GM20000 (cell line): ENCODE measurements at regions not wholly inside any gene's neighbourhood (a gene's known extent, or its start where the extent isn't known, plus 50 kb on each side); places are given as distances from the start of the nearest gene placed in this dataset.
A peak's percentile ranks its signal among the peaks of the same experiment; 100 is the strongest.

Experiments used
- DNase-seq: peaks from one replicate; pipeline ENCODE4 v3.0.0; 2012; ENCODE audit warnings: low spot score
- CTCF ChIP-seq: IDR thresholded peaks from 2 replicates; pipeline ENCODE4 v1.5.1; 2012; ENCODE audit warnings: mild to moderate bottlenecking, control low read depth; ENCODE audit errors: extremely low read depth, missing control alignments

DNA sequence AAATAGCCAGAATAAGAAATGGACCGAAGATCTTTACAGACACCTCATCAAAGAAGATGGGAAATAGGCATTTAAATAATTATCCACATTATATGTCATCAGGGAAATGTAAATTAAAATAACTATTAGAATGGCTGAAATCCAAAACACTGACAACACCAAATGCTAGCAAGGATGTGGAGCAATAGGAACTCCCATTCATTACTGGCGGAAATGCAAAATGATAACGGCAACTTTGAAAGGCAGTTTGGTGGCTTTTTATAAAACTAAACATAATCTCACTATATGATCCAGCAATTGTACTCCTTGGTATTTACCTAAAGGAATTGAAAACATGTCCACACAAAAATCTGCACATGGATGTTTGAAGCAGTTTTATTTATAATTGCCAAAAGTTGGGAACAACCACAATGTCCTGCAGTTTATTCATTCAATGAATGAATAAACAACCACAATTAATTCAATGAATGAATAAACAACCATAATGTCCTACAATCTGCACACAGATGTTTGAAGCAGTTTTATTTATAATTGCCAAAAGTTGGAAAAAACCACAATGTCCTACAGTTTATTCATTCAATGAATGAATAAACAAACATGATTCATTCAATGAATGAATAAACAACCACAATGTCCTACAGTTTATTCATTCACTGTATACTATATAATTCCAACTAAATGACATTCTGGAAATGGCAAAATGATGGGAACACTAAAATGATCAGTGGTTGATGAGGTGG, 117.6 kb upstream of the PCDH18 start:
- no peak for DNase-seq
- no peak for TF ChIP-seq CTCF

DNA sequence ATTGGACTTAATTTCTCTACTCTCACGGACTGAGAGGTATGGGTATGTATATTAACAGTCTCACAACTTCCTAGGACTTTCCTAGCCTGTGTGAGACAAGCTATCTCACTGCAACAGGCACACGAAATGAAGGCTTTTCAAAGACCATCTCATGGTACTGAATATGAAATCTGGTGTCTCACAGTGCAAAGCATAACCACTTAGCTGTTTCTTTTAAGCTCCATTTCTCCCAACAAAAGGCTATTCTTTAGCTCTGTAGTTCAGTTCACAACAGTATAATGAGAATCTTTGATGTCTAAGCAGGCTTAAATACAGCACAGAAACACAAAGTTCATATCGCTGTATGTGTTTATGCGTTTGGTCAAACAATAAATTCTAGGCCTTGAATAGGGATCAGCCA, 116.2 kb upstream of the PCDH18 start:
- no peak for DNase-seq
- TF ChIP-seq CTCF, result no peak

GRCh38 chr4:137647375-137647774, 115.1 kb upstream of the PCDH18 start:
- no peak for TF ChIP-seq CTCF
- DNase-seq, result peak; percentile 10

DNA sequence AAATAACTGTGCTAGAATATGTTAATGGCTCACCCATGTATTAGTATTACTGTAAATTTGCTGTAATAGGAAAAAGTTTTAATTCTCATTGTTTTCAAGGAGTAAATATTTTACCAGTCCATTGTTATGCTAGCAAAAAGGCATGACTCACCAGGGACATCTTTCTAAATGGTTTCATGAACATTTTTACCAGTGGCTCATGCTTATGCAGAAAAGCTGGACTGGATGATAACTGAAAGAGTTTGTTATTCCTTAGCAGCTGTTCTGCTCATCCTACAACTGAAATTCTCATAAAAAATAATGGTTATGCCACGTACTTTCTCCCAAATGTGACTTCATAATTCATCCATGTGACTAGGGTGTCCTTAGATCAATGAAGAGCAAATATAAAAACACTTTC, 111.9 kb upstream of the PCDH18 start:
- TF ChIP-seq CTCF, result no peak
- DNase-seq, result no peak

- no peak for DNase-seq
- TF ChIP-seq CTCF, result no peak
Observed at GRCh38 chr4:137641544-137641943, 109.2 kb upstream of the PCDH18 start.

DNA sequence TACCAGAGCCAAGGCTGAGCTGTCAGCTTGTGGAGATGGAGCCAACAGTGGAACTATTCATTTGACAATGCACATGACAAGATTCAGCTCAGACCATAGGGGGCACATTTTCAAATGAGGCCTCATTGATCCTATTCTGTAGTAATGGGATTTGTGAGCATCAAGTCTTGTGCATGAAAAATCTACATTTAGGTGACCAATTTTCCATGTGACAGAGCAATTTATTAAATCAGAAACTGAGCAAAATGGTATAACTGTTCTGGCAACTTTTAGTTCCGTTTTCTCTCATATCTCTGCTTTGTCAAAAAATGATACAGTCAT, 108.5 kb upstream of the PCDH18 start:
- no peak for DNase-seq
- no peak for TF ChIP-seq CTCF

GRCh38 chr4:137640156-137640837, 108.0 kb upstream of the PCDH18 start:
- TF ChIP-seq CTCF, result no peak
- DNase-seq, result no peak
